Stomach (tissue), 8 donors: ENCODE measurements at regions not wholly inside any gene's neighbourhood (a gene's known extent, or its start where the extent isn't known, plus 50 kb on each side); places are given as distances from the start of the nearest gene placed in this dataset.
"Not testable (repeated sequence)": the region's sequence is repeated elsewhere in the genome, so short reads cannot be mapped to it uniquely, and the experiment has no call there.

ENCODE experiments used
- DNase-seq, 2 donors: peaks; one replicate each; pipeline versions ENCODE4 v3.0.0 to v3.0.0-alpha.2; 2013 to 2019
- H3K27ac ChIP-seq, 5 donors: fragments of 200-600 bp in 4 of 5; sonication (generic) in 4 of 5; one replicate each; pipeline ENCODE4 v1.5.1; 2013 to 2019; ENCODE audit warnings: mild to moderate bottlenecking in 1 of 5, moderate library complexity in 1 of 5
- H3K27me3 ChIP-seq, 3 donors: fragments of 200-600 bp; sonication (generic); one replicate each; pipeline ENCODE4 v1.5.1; 2017 to 2019; ENCODE audit warnings: mixed run types in 1 of 3
- H3K36me3 ChIP-seq, 4 donors: fragments of 200-600 bp; sonication (generic); 1 replicate in 3 of 4; 2 replicates in 1 of 4; pipeline ENCODE4 v1.5.1; 2016 to 2019
- H3K4me1 ChIP-seq, 4 donors: fragments of 200-600 bp; sonication (generic); one replicate each; pipeline ENCODE4 v1.5.1; 2016 to 2019
- H3K4me3 ChIP-seq, 4 donors: fragments of 200-600 bp; sonication (generic) in 3 of 4; one replicate each; pipeline ENCODE4 v1.5.1; 2016 to 2019; ENCODE audit warnings: mild to moderate bottlenecking in 1 of 4
- H3K9me3 ChIP-seq, 4 donors: fragments of 200-600 bp; sonication (generic); one replicate each; pipeline ENCODE4 v1.5.1; 2016 to 2019
- EP300 ChIP-seq: sonication (generic); formaldehyde crosslinking; IDR thresholded peaks from one replicate; pipeline ENCODE4 v1.6.1; 2017; ENCODE audit warnings: antibody characterized with exemption
- POLR2A ChIP-seq, 4 donors: fragments of 450-650 bp; IDR thresholded peaks; one replicate each; pipeline ENCODE4 v1.6.1; 2016; ENCODE audit warnings: antibody characterized with exemption in 4 of 4, control low read depth in 2 of 4, mild to moderate bottlenecking in 1 of 4, moderate library complexity in 1 of 4
- POLR2AphosphoS5 ChIP-seq, 3 donors: sonication (generic); formaldehyde crosslinking; IDR thresholded peaks; one replicate each; pipeline ENCODE4 v1.6.1; 2016; ENCODE audit warnings: antibody characterized with exemption in 3 of 3
- WGBS, 5 donors: extraction: QIAGEN DNeasy Blood & Tissue Kit in 3 of 5; methylation state at CpG; one replicate each; pipeline versions ENCODE4 v1.1.5 to v1.1.7; 2013 to 2018; 5-methylcytosine and 5-hydroxymethylcytosine counted together
- intact Hi-C: fragments of 100-400 bp; cut with DNase I; formaldehyde crosslinking; loops from one replicate; pipeline ENCODE4 v1.15.1; 2023; ENCODE audit warnings: low total_unique reads
- TF ChIP-seq, protein P1 (sequence below), 7 experiments: fragments of 450-650 bp in 4 of 7; fragments of 200-600 bp in 3 of 7; sonication (generic) in 3 of 7; IDR thresholded peaks; one replicate each; pipeline ENCODE4 v1.5.1; 2016 to 2019; ENCODE audit warnings: antibody characterized with exemption in 7 of 7, control low read depth in 2 of 7, mild to moderate bottlenecking in 1 of 7
- donor health status: healthy with polysubstance abuse.
- donor health status: Bipolar disorder and iron deficiency.
- donor health status: healthy.

DNA sequence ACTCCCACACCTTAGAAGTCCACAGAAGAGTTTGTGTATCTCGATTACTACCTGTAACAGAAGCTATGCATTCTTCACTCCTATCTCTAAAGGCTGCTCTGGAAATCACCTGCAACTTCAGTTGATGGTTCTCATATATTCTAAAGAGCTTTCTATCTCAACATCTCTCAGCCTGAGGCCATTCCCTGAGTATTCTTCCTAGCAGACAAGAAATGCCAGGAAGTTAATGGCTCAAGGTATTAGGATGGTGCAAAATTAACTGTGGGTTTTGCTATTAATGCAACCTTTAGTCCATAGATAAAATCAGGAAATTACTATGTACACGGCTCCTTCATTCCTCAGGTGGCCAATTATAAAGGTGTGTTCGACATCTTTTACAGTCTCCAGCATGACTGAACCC is 290.1 kb downstream of the ZNF716 start:
- peaks cover 0 to 27% (median 14%) of the 10 kb centered on the region in 4 donors for H3K9me3 ChIP-seq
- DNase-seq, H3K4me1 ChIP-seq, H3K4me3 ChIP-seq, H3K27ac ChIP-seq, intact Hi-C loops, H3K27me3 ChIP-seq, H3K36me3 ChIP-seq: not testable (repeated sequence)
- WGBS, 5 donors: 48 to 63% (median 56%) methylated on average over 3 of the region's 3 CpGs

DNA sequence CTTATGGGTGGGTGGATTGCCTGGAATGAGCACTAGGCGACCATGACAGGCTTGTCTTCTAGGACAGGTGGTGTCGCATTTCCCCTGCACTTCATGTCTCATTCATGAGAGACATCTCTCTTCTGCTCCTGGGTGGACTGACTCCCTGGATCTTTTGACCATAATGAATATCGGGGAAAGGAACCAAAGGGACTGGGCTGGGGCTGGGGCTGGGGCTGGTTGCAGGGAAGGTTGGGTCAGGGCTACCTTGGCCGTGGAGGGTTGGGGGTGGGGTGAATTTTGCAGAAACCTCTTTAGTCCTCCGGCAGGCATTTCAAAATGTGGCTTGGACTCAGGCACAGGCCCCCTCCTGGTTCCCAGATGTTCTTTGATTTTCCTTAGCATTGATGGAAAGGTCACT is 319.2 kb downstream of the ZNF716 start:
- no peaks in the 10 kb centered on the region for H3K36me3 ChIP-seq
- TF ChIP-seq EP300 (no peak), POLR2AphosphoS5 (IDR thresholded peaks at IDR 0.05) (no peak), POLR2A (IDR thresholded peaks at IDR 0.05) (no peak)
- TF ChIP-seq, protein P1, sequence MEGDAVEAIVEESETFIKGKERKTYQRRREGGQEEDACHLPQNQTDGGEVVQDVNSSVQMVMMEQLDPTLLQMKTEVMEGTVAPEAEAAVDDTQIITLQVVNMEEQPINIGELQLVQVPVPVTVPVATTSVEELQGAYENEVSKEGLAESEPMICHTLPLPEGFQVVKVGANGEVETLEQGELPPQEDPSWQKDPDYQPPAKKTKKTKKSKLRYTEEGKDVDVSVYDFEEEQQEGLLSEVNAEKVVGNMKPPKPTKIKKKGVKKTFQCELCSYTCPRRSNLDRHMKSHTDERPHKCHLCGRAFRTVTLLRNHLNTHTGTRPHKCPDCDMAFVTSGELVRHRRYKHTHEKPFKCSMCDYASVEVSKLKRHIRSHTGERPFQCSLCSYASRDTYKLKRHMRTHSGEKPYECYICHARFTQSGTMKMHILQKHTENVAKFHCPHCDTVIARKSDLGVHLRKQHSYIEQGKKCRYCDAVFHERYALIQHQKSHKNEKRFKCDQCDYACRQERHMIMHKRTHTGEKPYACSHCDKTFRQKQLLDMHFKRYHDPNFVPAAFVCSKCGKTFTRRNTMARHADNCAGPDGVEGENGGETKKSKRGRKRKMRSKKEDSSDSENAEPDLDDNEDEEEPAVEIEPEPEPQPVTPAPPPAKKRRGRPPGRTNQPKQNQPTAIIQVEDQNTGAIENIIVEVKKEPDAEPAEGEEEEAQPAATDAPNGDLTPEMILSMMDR (IDR thresholded peaks at IDR 0.05): no peak
- intact Hi-C loops: no loop called here
- H3K9me3 ChIP-seq: peaks cover 0 to 59% (median 33%) of the 10 kb centered on the region in 4 donors
- DNase-seq: no peak
- H3K27ac ChIP-seq: no peak overlapping the region
- H3K27me3 ChIP-seq: no peaks in the 10 kb centered on the region
- H3K4me3 ChIP-seq: no peak overlapping the region
- no peaks in the 10 kb centered on the region for H3K4me1 ChIP-seq
- WGBS, 5 donors: 69 to 87% (median 81%) methylated on average over 5 of the region's 5 CpGs

DNA sequence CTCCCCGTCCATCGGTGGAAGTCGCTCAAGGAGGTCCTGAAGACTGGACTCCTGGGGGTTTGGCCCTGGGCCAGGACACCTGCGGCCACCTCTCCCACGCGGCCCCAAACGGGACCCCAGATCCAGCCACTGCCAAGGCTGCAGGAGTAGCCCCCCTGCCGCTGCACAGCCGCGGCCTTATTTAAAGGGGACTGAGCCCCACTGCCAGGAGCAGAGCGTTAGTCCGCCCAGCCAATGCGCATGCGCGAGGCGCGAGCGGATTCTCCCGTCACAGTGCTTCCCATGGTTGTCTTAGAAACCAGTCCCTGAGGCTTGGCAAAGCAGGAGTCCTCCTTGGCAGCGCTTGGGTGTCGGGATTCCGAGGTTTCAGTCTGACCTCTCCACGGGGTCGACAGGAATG is 320.0 kb downstream of the ZNF716 start:
- Histone ChIP-seq H3K4me1 (no peaks in the 10 kb centered on the region), H3K36me3 (no peaks in the 10 kb centered on the region), H3K27me3 (no peaks in the 10 kb centered on the region), H3K27ac (no peak overlapping the region), H3K9me3 (peaks cover 0 to 62% (median 38%) of the 10 kb centered on the region in 4 donors), H3K4me3 (no peak overlapping the region)
- intact Hi-C loops: no loop called here
- TF ChIP-seq POLR2AphosphoS5 (IDR thresholded peaks at IDR 0.05) (no peak), EP300 (no peak), POLR2A (IDR thresholded peaks at IDR 0.05) (no peak)
- TF ChIP-seq, protein P1 (IDR thresholded peaks at IDR 0.05): no peak
- DNase-seq: no peak
- 60 to 78% (median 71%) methylated on average over 21 to 24 of the region's 24 CpGs; no CpG with 5 or more reads in 1 of the 5 donors for WGBS, 5 donors

DNA sequence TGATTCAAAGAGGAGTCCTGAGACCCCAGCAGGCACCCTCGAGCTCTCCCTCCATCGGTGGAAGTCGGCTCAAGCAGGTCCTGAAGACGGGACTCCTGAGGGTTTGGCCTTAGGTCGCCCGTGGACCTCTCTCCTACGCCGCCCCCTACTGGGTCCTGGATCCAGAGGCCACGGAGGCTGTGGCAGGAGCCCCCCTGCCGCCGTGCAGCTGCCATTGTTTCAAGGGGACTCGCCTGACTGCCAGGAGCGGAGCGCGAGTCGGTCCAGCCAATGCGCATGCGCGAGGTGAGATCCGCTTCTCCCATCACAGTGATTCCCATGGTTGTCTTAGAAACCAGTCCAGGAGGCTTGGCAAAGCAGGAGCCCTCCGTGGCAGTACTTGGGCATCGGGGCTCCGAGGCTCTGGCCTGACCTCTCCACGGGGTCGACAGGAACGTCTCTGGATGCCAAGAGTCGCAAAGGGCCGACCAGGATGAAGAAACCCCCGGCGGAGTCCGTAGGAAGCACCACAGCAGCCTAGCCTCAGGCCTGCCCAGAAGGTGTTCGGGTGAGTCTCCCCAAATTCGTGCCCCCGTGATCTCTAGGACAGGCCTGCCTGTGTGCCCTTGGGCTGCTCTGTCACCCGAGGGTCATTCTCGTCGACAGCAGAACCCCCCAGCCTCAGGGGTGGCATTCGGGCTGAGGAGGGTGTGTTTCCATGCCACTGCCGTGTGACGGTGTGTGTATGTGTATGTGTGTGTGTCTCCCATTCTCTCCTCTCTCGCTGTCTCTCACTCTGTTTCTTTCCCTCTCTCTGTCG is 322.3 kb downstream of the ZNF716 start:
- TF ChIP-seq EP300 (no peak), POLR2AphosphoS5 (IDR thresholded peaks at IDR 0.05) (no peak), POLR2A (IDR thresholded peaks at IDR 0.05) (no peak)
- TF ChIP-seq, protein P1 (IDR thresholded peaks at IDR 0.05): no peak
- H3K27ac ChIP-seq: no peak overlapping the region
- intact Hi-C loops: no loop called here
- H3K4me3 ChIP-seq: no peak overlapping the region
- H3K9me3 ChIP-seq: peaks cover 0 to 84% (median 56%) of the 10 kb centered on the region in 4 donors
- H3K27me3 ChIP-seq: no peaks in the 10 kb centered on the region
- no peaks in the 10 kb centered on the region for H3K4me1 ChIP-seq
- no peaks in the 10 kb centered on the region for H3K36me3 ChIP-seq
- 85 to 92% (median 89%) methylated on average over 26 to 42 of the region's 42 CpGs for WGBS, 5 donors
- DNase-seq: no peak

DNA sequence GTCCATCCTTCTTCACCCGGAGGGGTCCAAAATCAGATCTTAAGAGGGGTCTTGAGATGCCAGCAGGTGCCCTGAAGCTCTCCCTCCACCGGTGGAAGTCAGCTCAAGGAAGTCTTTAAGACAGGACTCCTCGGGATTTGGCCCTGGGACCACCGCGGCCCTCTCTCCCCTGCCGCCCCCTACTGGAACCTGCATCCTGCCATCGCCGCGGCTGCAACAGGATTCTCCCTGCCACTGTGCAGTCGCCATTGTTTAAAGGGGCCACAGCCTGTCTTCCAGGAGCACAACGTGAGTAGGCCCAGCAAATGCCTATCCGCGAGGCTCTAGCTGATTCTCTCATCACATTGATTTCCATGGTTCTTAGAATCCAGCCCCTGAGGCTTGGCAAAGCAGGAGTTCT is 324.3 kb downstream of the ZNF716 start:
- Histone ChIP-seq H3K4me3 (no peak overlapping the region), H3K27ac (no peak overlapping the region), H3K4me1 (no peaks in the 10 kb centered on the region), H3K9me3 (peaks cover 0 to 86% (median 57%) of the 10 kb centered on the region in 4 donors), H3K27me3 (no peaks in the 10 kb centered on the region), H3K36me3 (no peaks in the 10 kb centered on the region)
- TF ChIP-seq POLR2AphosphoS5 (IDR thresholded peaks at IDR 0.05): no peak
- TF ChIP-seq, protein P1 (IDR thresholded peaks at IDR 0.05): no peak
- TF ChIP-seq POLR2A (IDR thresholded peaks at IDR 0.05): no peak
- TF ChIP-seq EP300: no peak
- intact Hi-C loops: no loop called here
- no peak for DNase-seq
- 86 to 93% (median 89%) methylated on average over 13 of the region's 13 CpGs for WGBS, 5 donors
